ENCODE measurements at regions not wholly inside any gene's neighbourhood (a gene's known extent, or its start where the extent isn't known, plus 50 kb on each side); places are given as distances from the start of the nearest gene placed in this dataset.

- TF ChIP-seq POLR2A (IDR thresholded peaks at IDR 0.05) = no peak
- TF ChIP-seq CTCF (IDR thresholded peaks at IDR 0.05) = no peak
These were observed 112.3 kb upstream of the GDNF start for GRCh38 chr5:37951946-37952721.

Measured in breast epithelium (tissue), 3 donors.